ENCODE measurements at regions not wholly inside any gene's neighbourhood (a gene's known extent, or its start where the extent isn't known, plus 50 kb on each side); places are given as distances from the start of the nearest gene placed in this dataset.
"Not testable (repeated sequence)": the region's sequence is repeated elsewhere in the genome, so short reads cannot be mapped to it uniquely, and the experiment has no call there.

- H3F3A ChIP-seq (ENCODE audit: insufficient read depth); H3K4me1 ChIP-seq (ENCODE audit: insufficient read depth); H2AFZ ChIP-seq; H3K4me3 ChIP-seq; H4K20me1 ChIP-seq (ENCODE audit: insufficient read depth); H3K27ac ChIP-seq; H3K9me3 ChIP-seq (ENCODE audit: low read depth); in situ Hi-C loops (cut with MboI); H3K27me3 ChIP-seq (replicated peaks; ENCODE audit: insufficient read depth); H3K4me2 ChIP-seq (ENCODE audit: unreplicated experiment); H3K9ac ChIP-seq; H3K9me2 ChIP-seq (ENCODE audit: insufficient read depth); DNase-seq; H3K36me3 ChIP-seq (ENCODE audit: low read depth); H3K79me2 ChIP-seq (ENCODE audit: insufficient read depth): not testable (repeated sequence)
- 0% methylated on average over 1 of the region's 6 CpGs; no CpG with 5 or more reads in 1 of the 2 experiments for WGBS, 2 experiments (ENCODE audit: low coverage in 1 of 2, low lambda C conversion rate in 2 of 2, missing lambda C conversion rate in 2 of 2)
Observed at GRCh38 chr14:105645389-105645788, 119.0 kb downstream of the TMEM121 start.

- no peaks in the 10 kb centered on the region for H4K20me1 ChIP-seq (ENCODE audit: insufficient read depth)
- no peak for TF ChIP-seq EZH2 (IDR thresholded peaks at IDR 0.05; ENCODE audit: insufficient read depth, poor library complexity, severe bottlenecking)
- no peak for TF ChIP-seq EZH2phosphoT487 (IDR thresholded peaks at IDR 0.05; ENCODE audit: insufficient read depth, low read depth)
- H3F3A ChIP-seq (ENCODE audit: insufficient read depth): no peaks in the 10 kb centered on the region
- no peaks in the 10 kb centered on the region for H3K27me3 ChIP-seq (replicated peaks; ENCODE audit: insufficient read depth)
- no peaks in the 10 kb centered on the region for H3K36me3 ChIP-seq (ENCODE audit: low read depth)
- no peak overlapping the region for H3K27ac ChIP-seq
- H3K4me1 ChIP-seq (ENCODE audit: insufficient read depth): no peaks in the 10 kb centered on the region
- H3K9ac ChIP-seq: no peak overlapping the region
- H2AFZ ChIP-seq: no peak overlapping the region
- no peak overlapping the region for H3K4me2 ChIP-seq (ENCODE audit: unreplicated experiment)
- H3K9me2 ChIP-seq (ENCODE audit: insufficient read depth): no peaks in the 10 kb centered on the region
- no peaks in the 10 kb centered on the region for H3K79me2 ChIP-seq (ENCODE audit: insufficient read depth)
- DNase-seq: no peak
- no peaks in the 10 kb centered on the region for H3K9me3 ChIP-seq (ENCODE audit: low read depth)
- H3K4me3 ChIP-seq: no peak overlapping the region
- in situ Hi-C loops (cut with MboI): no loop called here
- WGBS, 2 experiments (ENCODE audit: low coverage in 1 of 2, low lambda C conversion rate in 2 of 2, missing lambda C conversion rate in 2 of 2): 7 to 15% methylated on average over 5 of the region's 5 CpGs
Observed at GRCh38 chr14:105646175-105646574, 119.8 kb downstream of the TMEM121 start.

- DNase-seq; H3K27me3 ChIP-seq (replicated peaks; ENCODE audit: insufficient read depth); H3K4me3 ChIP-seq; H3K9me2 ChIP-seq (ENCODE audit: insufficient read depth); H3K9ac ChIP-seq; H3K4me2 ChIP-seq (ENCODE audit: unreplicated experiment); H3K9me3 ChIP-seq (ENCODE audit: low read depth); H3K79me2 ChIP-seq (ENCODE audit: insufficient read depth); H3K4me1 ChIP-seq (ENCODE audit: insufficient read depth); in situ Hi-C loops (cut with MboI); H3K36me3 ChIP-seq (ENCODE audit: low read depth); H4K20me1 ChIP-seq (ENCODE audit: insufficient read depth); H2AFZ ChIP-seq; H3F3A ChIP-seq (ENCODE audit: insufficient read depth); H3K27ac ChIP-seq: not testable (repeated sequence)
- WGBS, 2 experiments (ENCODE audit: low coverage in 1 of 2, low lambda C conversion rate in 2 of 2, missing lambda C conversion rate in 2 of 2): 16 to 30% methylated on average over 6 to 7 of the region's 7 CpGs
Observed at GRCh38 chr14:105646711-105647281, 120.4 kb downstream of the TMEM121 start.

- H4K20me1 ChIP-seq (ENCODE audit: insufficient read depth); H3K36me3 ChIP-seq (ENCODE audit: low read depth); H3K27ac ChIP-seq; H3K9me2 ChIP-seq (ENCODE audit: insufficient read depth); H3K27me3 ChIP-seq (replicated peaks; ENCODE audit: insufficient read depth); H3K4me2 ChIP-seq (ENCODE audit: unreplicated experiment); H3K79me2 ChIP-seq (ENCODE audit: insufficient read depth); H3K9me3 ChIP-seq (ENCODE audit: low read depth); DNase-seq; H2AFZ ChIP-seq; H3F3A ChIP-seq (ENCODE audit: insufficient read depth); H3K4me3 ChIP-seq; H3K4me1 ChIP-seq (ENCODE audit: insufficient read depth); in situ Hi-C loops (cut with MboI); H3K9ac ChIP-seq: not testable (repeated sequence)
- WGBS, 2 experiments (ENCODE audit: low coverage in 1 of 2, low lambda C conversion rate in 2 of 2, missing lambda C conversion rate in 2 of 2): 32 to 48% methylated on average over 6 to 7 of the region's 7 CpGs
Observed at GRCh38 chr14:105647426-105647783, 121.0 kb downstream of the TMEM121 start.

GRCh38 chr14:105647784-105648608 lies 121.6 kb downstream of the TMEM121 start:
- H3K4me3 ChIP-seq: no peak overlapping the region
- H3K79me2 ChIP-seq (ENCODE audit: insufficient read depth): no peaks in the 10 kb centered on the region
- DNase-seq: no peak
- no peaks in the 10 kb centered on the region for H3F3A ChIP-seq (ENCODE audit: insufficient read depth)
- in situ Hi-C loops (cut with MboI): no loop called here
- no peak for TF ChIP-seq EZH2 (IDR thresholded peaks at IDR 0.05; ENCODE audit: insufficient read depth, poor library complexity, severe bottlenecking)
- TF ChIP-seq EZH2phosphoT487 (IDR thresholded peaks at IDR 0.05; ENCODE audit: insufficient read depth, low read depth): no peak
- H3K9me3 ChIP-seq (ENCODE audit: low read depth): no peaks in the 10 kb centered on the region
- no peaks in the 10 kb centered on the region for H3K36me3 ChIP-seq (ENCODE audit: low read depth)
- H3K9me2 ChIP-seq (ENCODE audit: insufficient read depth): no peaks in the 10 kb centered on the region
- whole genome bisulfite sequencing, 2 experiments (ENCODE audit: low coverage in 1 of 2, low lambda C conversion rate in 2 of 2, missing lambda C conversion rate in 2 of 2): 42 to 44% methylated on average over 29 to 30 of the region's 30 CpGs
- no peak overlapping the region for H3K27ac ChIP-seq
- no peak overlapping the region for H2AFZ ChIP-seq
- no peaks in the 10 kb centered on the region for H3K4me1 ChIP-seq (ENCODE audit: insufficient read depth)
- no peaks in the 10 kb centered on the region for H3K27me3 ChIP-seq (replicated peaks; ENCODE audit: insufficient read depth)
- H4K20me1 ChIP-seq (ENCODE audit: insufficient read depth): no peaks in the 10 kb centered on the region
- no peak overlapping the region for H3K9ac ChIP-seq
- H3K4me2 ChIP-seq (ENCODE audit: unreplicated experiment): no peak overlapping the region

GRCh38 chr14:105648609-105649535 lies 122.5 kb downstream of the TMEM121 start:
- H3K36me3 ChIP-seq (ENCODE audit: low read depth); H3F3A ChIP-seq (ENCODE audit: insufficient read depth); H3K9me2 ChIP-seq (ENCODE audit: insufficient read depth); H2AFZ ChIP-seq; H3K9ac ChIP-seq; H4K20me1 ChIP-seq (ENCODE audit: insufficient read depth); H3K4me1 ChIP-seq (ENCODE audit: insufficient read depth); H3K9me3 ChIP-seq (ENCODE audit: low read depth); in situ Hi-C loops (cut with MboI); H3K79me2 ChIP-seq (ENCODE audit: insufficient read depth); DNase-seq; H3K27ac ChIP-seq; H3K27me3 ChIP-seq (replicated peaks; ENCODE audit: insufficient read depth); H3K4me2 ChIP-seq (ENCODE audit: unreplicated experiment); H3K4me3 ChIP-seq: not testable (repeated sequence)
- WGBS, 2 experiments (ENCODE audit: low coverage in 1 of 2, low lambda C conversion rate in 2 of 2, missing lambda C conversion rate in 2 of 2): 21 to 31% methylated on average over 13 of the region's 13 CpGs
